G401 (cell line): ENCODE measurements at regions not wholly inside any gene's neighbourhood (a gene's known extent, or its start where the extent isn't known, plus 50 kb on each side); places are given as distances from the start of the nearest gene placed in this dataset.
A peak's percentile ranks its signal among the peaks of the same experiment; 100 is the strongest.
"Not testable (repeated sequence)": the region's sequence is repeated elsewhere in the genome, so short reads cannot be mapped to it uniquely, and the experiment has no call there.

Experiments used
- DNase-seq: peaks from one replicate; pipeline ENCODE4 v3.0.0-alpha.2; 2015; ENCODE audit warnings: low spot score
- in situ Hi-C: cut with HindIII; loops from 2 replicates; pipeline ENCODE4 v1.10.0; 2016; ENCODE audit warnings: low sequenced_read_pairs, mixed read lengths

GRCh38 chr3:17905996-17906395, 163.6 kb upstream of the TBC1D5 start:
- no peak for DNase-seq
- in situ Hi-C loops = no loop called here

DNA sequence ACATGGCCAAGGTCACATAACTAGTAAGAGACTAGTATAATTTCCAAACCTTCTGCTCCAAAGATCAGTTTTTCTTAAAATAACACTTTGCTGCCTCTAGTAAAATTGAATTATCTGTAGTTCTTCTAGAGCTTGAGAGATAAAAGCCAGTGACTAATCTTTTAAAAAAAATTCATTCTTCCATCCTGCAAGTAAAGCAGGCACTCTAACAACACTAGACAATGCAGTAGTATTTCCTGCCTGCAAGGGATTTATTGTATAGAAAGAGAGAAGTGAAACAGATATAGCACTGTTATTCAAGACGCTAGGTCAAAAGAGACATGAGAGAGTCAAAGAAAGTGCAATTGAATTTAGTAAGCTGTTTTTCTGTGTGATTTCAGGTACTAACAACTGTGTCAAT, 159.5 kb upstream of the TBC1D5 start:
- DNase-seq = no peak
- in situ Hi-C loops = no loop called here

GRCh38 chr3:17894434-17895060, 152.1 kb upstream of the TBC1D5 start:
- in situ Hi-C loops = no loop called here
- peak; percentile 11 for DNase-seq

DNA sequence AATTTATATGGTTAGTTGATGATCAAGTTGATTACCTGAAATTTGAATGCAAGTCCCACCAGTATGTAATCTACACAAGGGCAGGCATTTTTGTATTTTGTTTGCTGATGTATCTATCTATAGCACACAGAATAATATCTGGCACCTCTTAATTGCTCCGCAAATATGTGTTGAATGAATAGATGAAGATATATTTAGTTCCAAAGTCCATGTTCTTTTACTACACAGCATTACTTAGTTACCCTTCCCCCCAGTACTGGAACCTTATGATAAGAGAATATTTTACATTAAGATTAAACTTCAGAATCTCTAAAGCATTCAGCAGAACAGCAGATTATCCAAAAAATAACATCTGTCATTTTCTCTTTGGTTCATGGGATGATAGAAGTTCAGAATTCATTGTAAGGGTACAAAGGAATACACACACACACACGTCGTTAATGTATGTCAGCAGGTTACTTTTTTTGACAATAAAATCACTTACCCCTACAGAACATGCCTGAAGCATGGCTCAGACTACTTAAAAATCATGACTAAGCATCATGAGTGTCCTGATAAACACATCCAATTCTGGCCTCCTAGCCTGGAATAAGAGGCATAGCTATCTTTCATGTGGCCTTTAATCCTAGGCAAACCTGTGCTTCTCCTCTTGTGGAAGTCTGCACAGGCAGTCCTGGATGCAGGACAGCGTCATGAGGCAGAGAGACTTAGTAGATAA, 148.9 kb upstream of the TBC1D5 start:
- in situ Hi-C loops = no loop called here
- DNase-seq = no peak

DNA sequence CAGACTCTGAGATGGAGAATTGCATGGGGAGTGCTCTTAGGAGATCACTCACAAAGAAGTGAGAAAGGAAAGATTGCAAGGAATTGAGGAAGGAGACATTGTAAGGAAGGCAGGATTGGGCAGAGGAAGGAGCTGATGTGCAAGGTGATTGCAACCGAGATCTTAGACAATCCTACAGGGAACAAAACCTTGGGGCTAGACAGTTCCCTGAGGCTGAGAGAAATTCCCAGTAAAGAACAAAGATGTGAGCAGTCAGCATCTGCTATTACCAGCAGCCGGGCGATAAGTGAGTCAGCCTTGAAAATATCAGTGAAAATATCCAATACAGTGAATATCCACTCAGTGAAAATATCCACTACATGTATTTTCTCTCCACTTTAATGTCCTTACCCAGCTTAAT, 143.6 kb upstream of the TBC1D5 start:
- in situ Hi-C loops = no loop called here
- no peak for DNase-seq

DNA sequence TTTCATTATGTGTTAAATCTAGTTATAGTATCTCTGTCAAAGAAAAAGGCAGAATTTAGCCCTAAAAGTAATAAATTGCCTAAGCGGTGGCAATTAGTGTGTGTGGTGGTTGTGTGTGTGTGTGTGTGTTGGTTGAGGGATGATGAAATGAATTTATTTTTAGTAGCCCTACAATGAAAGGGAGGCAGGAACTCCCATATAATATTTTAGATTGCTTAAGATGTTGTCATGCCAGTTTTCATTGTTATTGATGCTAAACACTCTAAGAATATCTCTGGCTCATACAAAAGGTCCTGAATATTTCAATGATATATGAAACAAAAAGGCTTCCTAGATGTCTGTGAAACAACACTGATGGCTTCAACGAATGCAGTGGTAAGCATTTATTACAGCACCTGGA, 140.6 kb upstream of the TBC1D5 start:
- no peak for DNase-seq
- in situ Hi-C loops = no loop called here

DNA sequence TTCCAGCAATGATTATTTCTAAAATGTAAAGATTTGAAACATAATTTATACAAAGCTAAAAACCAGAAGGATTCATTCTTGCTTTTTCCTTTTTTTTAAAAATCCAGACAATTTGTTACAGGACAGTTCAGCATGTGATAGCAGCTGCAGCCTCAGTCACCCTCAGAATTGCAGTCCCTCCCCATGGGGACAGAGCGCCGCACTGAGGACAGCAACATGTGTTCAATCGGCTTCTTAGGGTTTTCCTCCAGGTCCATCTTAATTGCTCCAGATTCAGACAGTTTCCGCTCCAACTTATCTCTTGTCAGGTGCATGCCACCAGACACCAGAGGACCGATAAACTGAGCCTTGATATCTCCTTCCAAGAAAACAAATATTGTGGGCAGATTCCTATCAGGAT, 134.9 kb upstream of the TBC1D5 start:
- in situ Hi-C loops = no loop called here
- DNase-seq = no peak

- in situ Hi-C loops = no loop called here
- no peak for DNase-seq
Observed at GRCh38 chr3:17874636-17875035, 132.2 kb upstream of the TBC1D5 start.

DNA sequence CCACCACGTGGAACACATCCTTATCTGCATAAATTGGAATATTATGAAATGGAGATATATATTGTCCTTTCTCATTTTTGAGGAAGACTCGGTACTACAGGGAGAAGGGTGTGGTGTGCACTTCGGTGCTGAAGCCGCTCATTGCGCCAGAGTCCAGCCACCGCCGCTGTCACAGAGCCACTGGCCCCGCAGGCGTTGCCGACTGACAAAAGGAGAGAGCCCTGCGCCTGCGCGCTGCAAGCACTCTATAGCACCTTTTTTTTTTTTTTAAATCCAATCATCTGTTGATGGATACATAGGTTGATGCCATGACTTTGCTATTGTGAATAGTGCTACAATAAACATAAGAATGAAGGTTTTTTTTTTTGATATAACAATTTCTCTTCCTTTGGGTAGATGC, 130.0 kb upstream of the TBC1D5 start:
- in situ Hi-C loops = no loop called here
- no peak for DNase-seq

- in situ Hi-C loops = no loop called here
- no peak for DNase-seq
Observed at GRCh38 chr3:17865631-17866030, 123.2 kb upstream of the TBC1D5 start.

GRCh38 chr3:17861476-17861875, 119.0 kb upstream of the TBC1D5 start:
- in situ Hi-C loops = no loop called here
- DNase-seq = no peak

- in situ Hi-C loops, DNase-seq: not testable (repeated sequence)
Observed at GRCh38 chr3:17860840-17861471, 118.5 kb upstream of the TBC1D5 start.

DNA sequence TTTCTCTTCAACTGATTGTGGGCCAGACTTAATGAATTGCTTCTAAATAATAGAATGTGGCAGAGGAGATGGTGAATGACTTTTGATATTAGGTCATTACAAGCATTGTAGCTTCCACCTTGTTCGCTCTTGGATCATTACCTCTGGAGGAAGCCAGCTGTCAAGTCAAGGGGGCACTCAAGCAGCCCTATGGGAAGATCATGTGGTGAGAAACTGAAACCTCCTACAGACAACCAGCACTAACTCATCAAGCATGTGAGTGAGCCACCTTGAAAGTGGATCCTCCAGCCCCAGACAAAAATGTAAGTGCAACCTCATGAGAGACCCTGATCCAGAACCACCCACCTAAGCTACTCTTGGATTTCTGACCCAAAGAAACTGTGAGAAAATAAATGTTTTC, 109.8 kb upstream of the TBC1D5 start:
- DNase-seq = no peak
- in situ Hi-C loops = no loop called here

- in situ Hi-C loops = no loop called here
- no peak for DNase-seq
Observed at GRCh38 chr3:17850448-17850847, 108.0 kb upstream of the TBC1D5 start.

DNA sequence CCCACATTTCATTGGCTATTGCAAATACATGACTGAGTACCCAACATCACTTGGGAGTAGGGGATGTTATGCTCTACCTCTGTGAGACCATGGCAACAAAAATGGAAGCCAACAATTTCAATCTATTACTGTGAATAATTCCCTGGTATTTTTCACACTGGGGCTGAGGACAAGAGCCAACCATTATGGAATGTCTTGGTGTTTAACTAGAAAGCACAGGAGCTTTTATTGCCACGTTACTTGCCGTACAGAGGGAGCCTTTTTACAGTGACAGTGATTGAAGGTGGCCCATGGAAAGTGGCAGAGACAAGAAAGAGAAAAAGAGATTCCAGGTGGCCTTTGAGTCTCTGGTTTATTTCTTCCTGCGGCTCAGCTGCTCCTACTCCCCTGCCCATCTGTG, 105.7 kb upstream of the TBC1D5 start:
- no peak for DNase-seq
- in situ Hi-C loops = no loop called here

GRCh38 chr3:17847156-17847555, 104.7 kb upstream of the TBC1D5 start:
- no peak for DNase-seq
- in situ Hi-C loops = no loop called here

- in situ Hi-C loops = no loop called here
- DNase-seq = no peak
Observed at GRCh38 chr3:17846466-17846865, 104.0 kb upstream of the TBC1D5 start.

DNA sequence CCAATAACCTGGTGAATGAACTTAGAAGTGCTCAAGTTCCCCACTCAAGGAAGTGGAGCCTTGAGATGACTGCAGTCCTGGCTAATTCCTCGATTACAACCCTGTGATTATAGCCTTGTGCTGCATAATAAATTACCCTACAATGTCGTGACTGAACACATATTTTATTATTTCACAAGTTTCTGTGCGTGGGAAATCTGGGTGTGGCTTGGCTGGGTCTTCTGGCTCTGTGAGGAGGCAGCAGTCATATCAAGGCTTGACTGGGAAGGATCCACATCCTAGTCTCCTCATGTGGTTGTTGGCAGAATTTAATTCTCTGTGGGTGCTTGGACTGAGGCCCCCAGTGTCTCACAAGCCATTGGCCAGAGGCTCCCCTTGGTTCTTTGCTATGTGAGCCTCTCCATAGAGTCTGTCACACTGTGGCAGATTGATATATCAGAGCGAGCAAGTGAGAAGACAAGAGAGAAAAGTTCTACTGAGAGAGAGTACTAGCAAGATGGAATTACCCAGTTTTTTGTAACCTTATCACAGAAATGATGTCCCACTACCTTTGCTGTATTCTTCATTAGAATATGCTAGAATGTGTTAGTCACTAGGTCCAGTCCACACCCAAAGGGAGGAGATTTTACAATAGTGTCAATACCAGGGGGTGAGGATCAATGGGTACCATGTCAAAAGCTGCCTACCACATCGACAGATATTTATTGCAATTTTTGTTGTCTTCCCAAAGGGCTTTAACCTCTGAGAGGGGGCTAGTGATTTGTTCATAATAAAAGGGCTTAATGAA, 102.8 kb upstream of the TBC1D5 start:
- in situ Hi-C loops = no loop called here
- no peak for DNase-seq

- in situ Hi-C loops = no loop called here
- no peak for DNase-seq
Observed at GRCh38 chr3:17844236-17844635, 101.8 kb upstream of the TBC1D5 start.

- DNase-seq = peak; percentile 65
- in situ Hi-C loops = no loop called here
Observed at GRCh38 chr3:17841190-17841828, 98.9 kb upstream of the TBC1D5 start.
